Right ventricle myocardium inferior (tissue), 1 donor: ENCODE measurements at regions not wholly inside any gene's neighbourhood (a gene's known extent, or its start where the extent isn't known, plus 50 kb on each side); places are given as distances from the start of the nearest gene placed in this dataset.
"Not testable (repeated sequence)": the region's sequence is repeated elsewhere in the genome, so short reads cannot be mapped to it uniquely, and the experiment has no call there.

Experiments used
- ATAC-seq: fragments of 200-7000 bp; cut with Tn5 transposase; one replicate; pipeline ENCODE4 v1.9.1; 2020; ENCODE audit warnings: mild to moderate bottlenecking, moderate library complexity
- DNase-seq: peaks from one replicate; pipeline ENCODE4 v3.0.0; 2021; ENCODE audit errors: missing footprints
- intact Hi-C: fragments of 100-400 bp; cut with DNase I; formaldehyde crosslinking; loops from one replicate; pipeline ENCODE4 v1.11.0; 2022
- donor health status: DM: no; HTN: yes; CAD: no; lungs with severe emphysema.

DNA sequence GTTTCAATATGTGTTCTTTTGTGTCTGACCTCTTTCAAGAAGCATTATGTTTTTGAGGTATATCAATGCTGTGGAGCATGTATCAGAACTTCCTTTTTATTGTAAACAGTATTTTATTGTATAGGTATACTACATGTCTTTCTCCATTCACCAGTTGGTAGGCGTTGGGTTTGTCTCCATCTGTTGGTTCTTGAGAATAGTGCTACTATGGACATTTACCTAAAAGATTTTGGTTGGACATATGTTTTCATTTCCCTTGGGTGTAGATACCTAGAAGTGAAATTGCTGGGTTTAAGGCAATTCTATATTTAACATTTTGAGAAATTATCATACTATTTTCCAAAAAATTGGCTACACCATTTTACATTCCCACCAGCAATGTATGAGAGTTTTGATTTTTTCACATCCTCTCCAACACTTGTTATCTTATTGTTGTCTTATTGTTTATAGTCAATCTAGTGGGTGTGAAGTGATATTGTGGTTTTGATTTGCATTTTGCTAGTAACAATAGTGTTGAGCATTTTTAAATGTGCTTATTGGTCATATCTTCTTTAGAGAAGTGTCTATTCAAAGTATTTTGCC lies 409.2 kb downstream of the IPO8 start:
- DNase-seq = no peak
- no peak for ATAC-seq
- intact Hi-C loops = loop anchor here (10.0 kb wide), 1 partner anchor 762 kb away; no protein-coding TSS in a partner anchor

GRCh38 chr12:30278401-30278800 lies 417.3 kb downstream of the IPO8 start:
- ATAC-seq = no peak

GRCh38 chr12:30272515-30272914 lies 423.2 kb downstream of the IPO8 start:
- intact Hi-C loops, DNase-seq, ATAC-seq: not testable (repeated sequence)

More at GRCh38 chr12:30278401-30278800, 417.3 kb downstream of the IPO8 start:
- intact Hi-C loops = no loop called here
- no peak for DNase-seq

DNA sequence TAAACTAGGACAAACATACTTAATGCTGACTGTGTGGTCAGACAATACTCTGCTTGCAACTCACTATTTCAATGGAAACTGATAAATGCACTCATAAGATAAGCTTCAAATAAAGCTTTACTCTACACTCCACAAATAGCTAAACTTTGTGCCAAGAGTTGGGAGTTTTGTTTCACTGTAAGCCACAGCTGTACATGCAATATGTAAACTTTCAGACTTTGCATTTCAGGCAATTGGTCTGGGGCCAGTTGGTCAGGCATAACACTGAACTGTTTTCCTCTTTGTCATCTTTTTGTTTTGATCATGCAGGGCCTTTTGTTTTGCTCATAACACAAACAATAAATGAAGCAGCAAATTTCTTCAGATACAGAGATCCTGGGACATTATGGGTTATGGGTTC lies 426.2 kb downstream of the IPO8 start:
- no peak for DNase-seq
- ATAC-seq = no peak
- intact Hi-C loops = no loop called here

- ATAC-seq (no peak), DNase-seq (no peak)
- intact Hi-C loops = no loop called here
Observed at GRCh38 chr12:30268041-30268440, 427.6 kb downstream of the IPO8 start.

DNA sequence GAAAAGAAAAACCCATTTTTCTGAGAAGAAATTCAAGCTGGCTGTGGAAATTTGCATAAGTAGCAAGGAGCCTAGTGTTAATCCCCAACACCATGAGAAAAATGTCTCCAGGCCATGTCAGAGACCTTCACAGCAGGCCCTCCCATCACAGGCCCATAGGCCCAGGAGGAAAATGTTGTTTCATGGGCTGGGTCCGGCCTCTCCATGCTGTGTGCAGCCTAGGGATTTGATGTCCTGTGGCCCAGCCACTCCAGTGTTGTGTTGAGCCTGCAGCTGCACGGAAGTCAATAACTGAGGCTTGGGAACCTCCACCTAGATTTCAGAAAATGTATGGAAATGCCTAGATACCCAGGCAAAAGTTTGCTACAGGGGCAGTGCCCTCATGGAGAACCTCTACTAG lies 432.2 kb downstream of the IPO8 start:
- DNase-seq (no peak), ATAC-seq (no peak)
- intact Hi-C loops = no loop called here

DNA sequence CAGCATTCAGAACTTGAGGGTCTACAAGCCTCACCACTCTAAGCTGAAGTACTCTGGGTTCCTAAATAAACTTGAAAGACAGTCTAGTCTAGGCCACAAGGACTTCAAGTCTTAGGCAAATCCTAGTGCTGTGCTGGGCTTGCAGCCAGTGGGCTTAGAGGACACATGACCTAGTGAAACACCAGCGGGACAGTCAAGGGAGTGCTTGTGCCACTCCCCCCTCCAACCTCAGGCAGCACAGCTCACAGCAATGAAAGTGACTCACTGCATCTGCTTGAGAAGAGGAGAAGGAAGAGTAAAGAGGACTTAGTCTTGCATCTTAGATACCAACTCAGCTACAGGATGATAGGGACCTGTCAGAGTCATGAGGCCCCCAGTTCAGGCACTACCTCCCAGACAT lies 438.1 kb downstream of the IPO8 start:
- intact Hi-C loops = no loop called here
- ATAC-seq (no peak), DNase-seq (no peak)

- intact Hi-C loops = no loop called here
- no peak for DNase-seq
- ATAC-seq = no peak
Observed at GRCh38 chr12:30251546-30251945, 444.1 kb downstream of the IPO8 start.

- DNase-seq (no peak), ATAC-seq (no peak)
- intact Hi-C loops = no loop called here
Observed at GRCh38 chr12:30243426-30243825, 452.2 kb downstream of the IPO8 start.

DNA sequence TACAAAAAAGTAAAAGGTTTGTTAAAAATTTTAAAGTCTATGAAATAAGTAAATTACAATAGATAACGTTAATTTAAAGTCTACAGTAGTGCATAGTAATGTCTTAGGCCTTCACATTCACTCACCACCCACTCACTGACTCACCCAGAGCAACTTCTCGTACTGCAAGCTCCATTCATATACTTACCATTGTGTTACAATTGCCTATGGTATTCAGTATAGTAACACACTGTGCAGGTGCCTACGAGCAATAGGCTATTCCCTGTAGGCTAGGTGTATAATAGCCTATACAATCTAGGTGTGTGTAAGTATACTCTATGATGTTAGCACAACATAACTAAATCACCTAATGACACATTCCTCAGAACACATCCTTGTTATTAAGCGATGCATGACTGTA lies 435.3 kb upstream of the TMTC1 start:
- DNase-seq = no peak
- no peak for ATAC-seq
- intact Hi-C loops = no loop called here

DNA sequence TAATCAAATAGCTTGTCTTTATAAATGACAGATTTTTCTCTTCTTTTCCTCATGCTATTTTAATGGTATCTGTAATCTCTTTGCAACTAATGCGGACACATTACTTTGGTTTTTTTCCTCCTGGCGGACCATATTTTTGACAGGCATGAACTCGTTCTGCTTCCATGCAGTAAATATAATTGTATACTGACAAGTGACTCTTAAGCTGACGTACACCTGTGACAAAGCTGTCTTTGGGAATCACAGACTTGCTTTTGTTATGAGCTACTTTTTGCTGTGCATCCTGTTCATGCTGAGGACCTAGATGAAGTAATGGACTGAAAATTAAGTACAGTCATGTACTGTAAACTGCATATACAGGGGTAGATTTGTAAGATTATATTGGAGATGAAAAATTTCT lies 434.3 kb upstream of the TMTC1 start:
- intact Hi-C loops = no loop called here
- DNase-seq (no peak), ATAC-seq (no peak)

DNA sequence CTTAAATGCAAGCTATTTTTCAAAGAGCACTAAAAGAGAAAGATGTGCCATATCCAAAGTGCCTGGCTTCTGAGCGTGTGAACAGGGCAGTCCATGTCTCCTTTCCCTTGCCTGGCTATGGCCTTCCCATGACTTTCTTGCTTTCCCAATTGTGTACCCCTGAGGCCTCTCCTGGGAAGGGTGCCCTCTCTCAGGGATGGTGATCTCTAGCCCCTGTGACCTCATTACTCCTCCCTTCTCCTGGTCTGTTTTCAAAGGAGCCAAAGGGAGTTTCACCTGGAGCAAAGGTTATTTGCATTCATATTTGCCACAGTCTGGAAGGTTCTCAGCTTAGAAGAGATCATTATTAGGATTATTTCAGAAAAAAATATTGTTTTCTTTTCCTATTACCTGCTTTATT lies 429.4 kb upstream of the TMTC1 start:
- intact Hi-C loops = no loop called here
- DNase-seq = no peak
- no peak for ATAC-seq

GRCh38 chr12:30211743-30212142 lies 428.0 kb upstream of the TMTC1 start:
- no peak for DNase-seq
- ATAC-seq = no peak
- intact Hi-C loops = no loop called here

GRCh38 chr12:30203981-30204380 lies 420.2 kb upstream of the TMTC1 start:
- ATAC-seq (no peak), DNase-seq (no peak)
- intact Hi-C loops = no loop called here

GRCh38 chr12:30202521-30203254 lies 418.9 kb upstream of the TMTC1 start:
- no peak for ATAC-seq
- no peak for DNase-seq
- intact Hi-C loops = no loop called here

DNA sequence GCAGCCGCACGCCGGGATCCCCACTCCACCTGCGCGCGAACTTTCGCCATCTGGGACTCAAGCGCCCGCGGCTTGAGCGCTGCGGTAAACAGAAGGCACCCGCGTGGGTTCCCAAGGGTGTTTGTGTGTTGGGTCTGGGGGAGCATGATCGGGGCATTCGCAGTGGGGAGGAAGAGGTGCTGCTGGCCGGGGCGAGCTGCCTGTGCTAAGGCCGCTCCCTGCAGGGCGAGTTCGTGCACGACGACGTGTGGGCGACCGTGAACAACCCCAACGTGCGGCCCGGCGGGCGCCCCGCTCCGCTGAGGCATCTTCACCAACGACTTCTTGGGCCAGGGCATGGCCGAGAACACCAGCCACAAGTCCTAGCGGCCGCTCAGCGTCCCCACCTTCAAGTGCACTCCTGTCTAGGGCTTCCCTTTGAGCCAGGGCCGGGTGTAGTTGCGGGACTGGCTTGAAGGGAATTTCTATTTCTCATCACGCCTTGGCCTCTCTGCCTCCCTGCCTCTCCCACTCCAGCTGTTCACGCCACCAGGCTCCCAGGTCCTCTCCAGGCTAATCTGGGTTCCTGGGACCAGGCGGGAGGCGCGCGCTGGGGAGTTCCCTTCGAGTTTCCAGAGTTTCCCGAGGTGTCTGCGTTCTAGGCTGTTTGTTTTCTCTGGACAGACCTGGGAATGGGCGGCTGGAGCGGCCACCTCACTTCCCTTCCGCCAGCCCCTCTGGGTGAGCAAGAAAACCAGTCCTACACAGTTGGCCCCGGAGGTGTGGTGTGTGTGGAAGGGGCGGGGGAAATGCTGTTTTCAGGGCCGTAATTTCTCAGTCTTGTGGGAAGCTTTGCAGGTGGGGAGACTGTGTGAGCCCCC lies 417.8 kb upstream of the TMTC1 start:
- ATAC-seq = peak; percentile 44
- intact Hi-C loops = no loop called here
- no peak for DNase-seq

GRCh38 chr12:30200864-30201263 lies 417.1 kb upstream of the TMTC1 start:
- ATAC-seq = peak; percentile 26
- no peak for DNase-seq
- intact Hi-C loops = no loop called here

- intact Hi-C loops = no loop called here
- DNase-seq = no peak
- no peak for ATAC-seq
Observed at GRCh38 chr12:30197392-30198057, 413.8 kb upstream of the TMTC1 start.

GRCh38 chr12:30191696-30192455 lies 408.1 kb upstream of the TMTC1 start:
- ATAC-seq = no peak
- intact Hi-C loops = no loop called here
- no peak for DNase-seq
